Heart right ventricle (tissue), 16 donors: ENCODE measurements at regions not wholly inside any gene's neighbourhood (a gene's known extent, or its start where the extent isn't known, plus 50 kb on each side); places are given as distances from the start of the nearest gene placed in this dataset.

Experiments
- ATAC-seq, 8 donors: fragments of 200-7000 bp; cut with Tn5 transposase; one replicate each; pipeline ENCODE4 v1.9.1; 2020; ENCODE audit warnings: mild to moderate bottlenecking in 8 of 8, moderate library complexity in 8 of 8, moderate number of reproducible peaks in 1 of 8
- DNase-seq, 2 donors: peaks; one replicate each; pipeline ENCODE4 v3.0.0-alpha.2; 2020
- H3K27ac ChIP-seq, 10 donors: fragments of 200-600 bp; sonication (generic) in 2 of 10; one replicate each; pipeline versions ENCODE4 v1.5.0 to v1.8.0; 2020 to 2022; ENCODE audit warnings: mild to moderate bottlenecking in 3 of 10
- H3K27me3 ChIP-seq, 7 donors: fragments of 200-600 bp; one replicate each; pipeline ENCODE4 v1.8.0; 2021 to 2022; ENCODE audit warnings: mild to moderate bottlenecking in 2 of 7
- H3K36me3 ChIP-seq, 9 donors: fragments of 200-600 bp; sonication (generic) in 1 of 9; one replicate each; pipeline versions ENCODE4 v1.5.0 to v1.8.0; 2020 to 2022; ENCODE audit warnings: mild to moderate bottlenecking in 2 of 9
- H3K4me1 ChIP-seq, 9 donors: fragments of 200-600 bp; sonication (generic) in 1 of 9; one replicate each; pipeline versions ENCODE4 v1.5.0 to v1.8.0; 2020 to 2022; ENCODE audit warnings: mild to moderate bottlenecking in 4 of 9
- H3K4me3 ChIP-seq, 10 donors: fragments of 200-600 bp; sonication (generic) in 2 of 10; one replicate each; pipeline versions ENCODE4 v1.5.0 to v1.8.0; 2020 to 2022; ENCODE audit warnings: mild to moderate bottlenecking in 7 of 10, moderate library complexity in 2 of 10
- H3K9me3 ChIP-seq, 11 donors: fragments of 200-600 bp in 10 of 11; sonication (generic) in 2 of 11; one replicate each; pipeline versions ENCODE4 v1.5.0 to v1.8.0; 2013 to 2022; ENCODE audit warnings: mild to moderate bottlenecking in 2 of 11, control low read depth in 1 of 11, moderate library complexity in 1 of 11
- CTCF ChIP-seq, 9 donors: fragments of 200-600 bp; sonication (generic) in 2 of 9; IDR thresholded peaks; one replicate each; pipeline versions ENCODE4 v1.5.0 to v1.8.0; 2021 to 2022; ENCODE audit warnings: antibody characterized with exemption in 9 of 9, mild to moderate bottlenecking in 5 of 9, moderate library complexity in 1 of 9
- WGBS, 2 donors: extraction: QIAGEN DNeasy Blood & Tissue Kit; methylation state at CpG; one replicate each; pipeline ENCODE4 v1.1.7; 2013; ENCODE audit warnings: inconsistent platforms in 1 of 2; 5-methylcytosine and 5-hydroxymethylcytosine counted together
- intact Hi-C, 10 donors: fragments of 100-400 bp; cut with DNase I; formaldehyde crosslinking; loops; one replicate each; pipeline versions ENCODE4 v1.11.1 to v1.14.2; 2022
- donor health status: Arrhythmogenic right ventricular cardiomyopathy.
- donor health status: ischemic (EF 13 %, LVEDD 7.1; RV severe dilation, severe dysfunction).
- donor health status: healthy with polysubstance abuse.
- donor health status: DM: no; HTN: yes; CAD: no.
- donor health status: DM: no; HTN: no; CAD: no.
- donor health status: ischemic (EF 25% LVEDD 6.9; RV normal size, moderate dysfunction).
- donor health status: ischemic (EF 25% LVEDD 5.7; RV mildly dilated, moderate dysfunction).
- donor health status: healthy.
- donor health status: DM: yes; HTN: yes; CAD: no.
- donor health status: Ischemic cardiomyopathy.
- donor health status: ischemic (EF 35%, LVEDD 5.7; RV mildly dilated, moderate dysfunction).
- donor health status: nonischemic (EF 11% LVEDD 7.7; RV severe dilation, severe dysfunction).
- donor health status: DM: yes; HTN: yes; CAD: no.
- donor health status: PGD.
- donor health status: ischemic (EF 29% LVEDD 5.4; RV normal size, mild dysfunction).
- donor health status: nonischemic (EF 23%, LVEDD 6.1; RV moderate dilation, normal function).

GRCh38 chr6:126152372-126152745, 166.0 kb downstream of the TRMT11 start:
- no peak for DNase-seq
- H3K4me3 ChIP-seq: no peak overlapping the region
- no peaks in the 10 kb centered on the region for H3K36me3 ChIP-seq
- no peaks in the 10 kb centered on the region for H3K4me1 ChIP-seq
- intact Hi-C loops: no loop called here
- H3K27ac ChIP-seq: no peak overlapping the region
- peaks cover 0 to 15% (median 0%) of the 10 kb centered on the region in 7 donors for H3K27me3 ChIP-seq
- no peaks in the 10 kb centered on the region for H3K9me3 ChIP-seq
- no peak for ATAC-seq
- TF ChIP-seq CTCF (IDR thresholded peaks at IDR 0.05): no peak

- Histone ChIP-seq H3K27me3 (peaks cover 0 to 15% (median 0%) of the 10 kb centered on the region in 7 donors), H3K36me3 (no peaks in the 10 kb centered on the region), H3K9me3 (no peaks in the 10 kb centered on the region), H3K4me1 (no peaks in the 10 kb centered on the region), H3K4me3 (no peak overlapping the region), H3K27ac (no peak overlapping the region)
- no peak for TF ChIP-seq CTCF (IDR thresholded peaks at IDR 0.05)
- ATAC-seq (no peak), DNase-seq (no peak)
- WGBS, 2 donors: 76 to 80% methylated on average over 3 of the region's 3 CpGs
- intact Hi-C loops: no loop called here
Observed at GRCh38 chr6:126153661-126154060, 167.3 kb downstream of the TRMT11 start.

- H3K36me3 ChIP-seq: no peaks in the 10 kb centered on the region
- intact Hi-C loops: no loop called here
- no peak overlapping the region for H3K27ac ChIP-seq
- peaks cover 0 to 15% (median 0%) of the 10 kb centered on the region in 7 donors for H3K27me3 ChIP-seq
- 55 to 56% methylated on average over 1 of the region's 1 CpG for WGBS, 2 donors
- TF ChIP-seq CTCF (IDR thresholded peaks at IDR 0.05): no peak
- peaks cover 0 to 8% (median 0%) of the 10 kb centered on the region in 11 donors for H3K9me3 ChIP-seq
- H3K4me3 ChIP-seq: no peak overlapping the region
- H3K4me1 ChIP-seq: no peaks in the 10 kb centered on the region
- DNase-seq (no peak), ATAC-seq (no peak)
Observed at GRCh38 chr6:126156973-126157372, 170.6 kb downstream of the TRMT11 start.

- H3K4me1 ChIP-seq: peaks cover 0 to 6% (median 0%) of the 10 kb centered on the region in 9 donors
- 66 to 70% methylated on average over 2 of the region's 2 CpGs for WGBS, 2 donors
- DNase-seq: no peak
- H3K27me3 ChIP-seq: peaks cover 0 to 20% (median 0%) of the 10 kb centered on the region in 7 donors
- H3K36me3 ChIP-seq: no peaks in the 10 kb centered on the region
- no peak for ATAC-seq
- no peak overlapping the region for H3K4me3 ChIP-seq
- no peak for TF ChIP-seq CTCF (IDR thresholded peaks at IDR 0.05)
- H3K27ac ChIP-seq: no peak overlapping the region
- H3K9me3 ChIP-seq: peaks cover 0 to 29% (median 7%) of the 10 kb centered on the region in 11 donors
- intact Hi-C loops: no loop called here
Observed at GRCh38 chr6:126167726-126168125, 172.2 kb upstream of the CENPW start.
